GM23338 (cell line): ENCODE measurements at regions not wholly inside any gene's neighbourhood (a gene's known extent, or its start where the extent isn't known, plus 50 kb on each side); places are given as distances from the start of the nearest gene placed in this dataset.
"Not testable (repeated sequence)": the region's sequence is repeated elsewhere in the genome, so short reads cannot be mapped to it uniquely, and the experiment has no call there.

ENCODE experiments used
- ATAC-seq: fragments of 200-7000 bp; cut with Tn5 transposase; 3 replicates; pipeline ENCODE4 v1.9.1; 2020
- DNase-seq: peaks from one replicate; pipeline ENCODE4 v3.0.0-alpha.2; 2015; ENCODE audit warnings: low spot score
- H2AFZ ChIP-seq: fragments of 200-600 bp; sonication (generic); 2 replicates; pipeline ENCODE4 v1.8.0; 2016; ENCODE audit warnings: antibody characterized with exemption, mild to moderate bottlenecking, moderate library complexity
- H3F3A ChIP-seq: fragments of 200-600 bp; sonication (generic); replicated peaks from 2 replicates; pipeline ENCODE4 v1.8.0; 2017; ENCODE audit warnings: antibody characterized with exemption, mixed run types, low read depth
- H3K27ac ChIP-seq: fragments of 200-600 bp; sonication (generic); 2 replicates; pipeline ENCODE4 v1.6.1; 2016; ENCODE audit warnings: low read depth
- H3K27me3 ChIP-seq: fragments of 200-600 bp; sonication (generic); 2 replicates; pipeline ENCODE4 v1.8.0; 2016; ENCODE audit warnings: mild to moderate bottlenecking, mixed run types, moderate library complexity; ENCODE audit not compliant: insufficient read depth
- H3K36me3 ChIP-seq: fragments of 200-600 bp; sonication (generic); 2 replicates; pipeline ENCODE4 v1.8.0; 2016; ENCODE audit warnings: mild to moderate bottlenecking; ENCODE audit not compliant: insufficient read depth
- H3K4me1 ChIP-seq: fragments of 200-600 bp; sonication (generic); 2 replicates; pipeline ENCODE4 v1.8.0; 2016; ENCODE audit warnings: mild to moderate bottlenecking, moderate library complexity; ENCODE audit not compliant: insufficient read depth
- H3K4me2 ChIP-seq: fragments of 200-600 bp; sonication (generic); 2 replicates; pipeline ENCODE4 v1.7.1; 2017; ENCODE audit warnings: mixed run types
- H3K4me3 ChIP-seq: fragments of 200-600 bp; sonication (generic); 2 replicates; pipeline ENCODE4 v1.6.1; 2016; ENCODE audit warnings: mixed run types
- H3K79me2 ChIP-seq: fragments of 200-600 bp; sonication (generic); replicated peaks from 2 replicates; pipeline ENCODE4 v1.8.0; 2017; ENCODE audit warnings: mild to moderate bottlenecking; ENCODE audit not compliant: insufficient read depth
- H3K9me2 ChIP-seq: fragments of 200-600 bp; sonication (generic); 2 replicates; pipeline ENCODE4 v1.8.0; 2017; ENCODE audit not compliant: insufficient read depth
- H4K20me1 ChIP-seq: fragments of 200-600 bp; sonication (generic); replicated peaks from 2 replicates; pipeline ENCODE4 v1.8.0; 2017; ENCODE audit warnings: mild to moderate bottlenecking; ENCODE audit not compliant: insufficient read depth
- H3K27ac Mint-ChIP-seq: 2 replicates; pipeline ENCODE4 v1.8.0; 2020; ENCODE audit warnings: inconsistent platforms, mild to moderate bottlenecking, moderate library complexity, mixed read lengths
- H3K27me3 Mint-ChIP-seq: 3 replicates; pipeline ENCODE4 v1.8.0; 2022; ENCODE audit warnings: low read depth, mild to moderate bottlenecking, moderate library complexity, mixed read lengths, inconsistent platforms; ENCODE audit not compliant: insufficient read depth, poor library complexity
- H3K36me3 Mint-ChIP-seq: 3 replicates; pipeline ENCODE4 v1.8.0; 2021; ENCODE audit warnings: low read depth, mild to moderate bottlenecking, inconsistent platforms, moderate library complexity, mixed read lengths
- H3K4me1 Mint-ChIP-seq: 3 replicates; pipeline ENCODE4 v1.8.0; 2020; ENCODE audit warnings: mild to moderate bottlenecking, inconsistent platforms, mixed read lengths
- H3K4me3 Mint-ChIP-seq: 3 replicates; pipeline ENCODE4 v1.8.0; 2021; ENCODE audit warnings: moderate library complexity, mild to moderate bottlenecking, inconsistent platforms, mixed read lengths
- H3K9me3 Mint-ChIP-seq: 3 replicates; pipeline ENCODE4 v1.8.0; 2020; ENCODE audit warnings: moderate library complexity, mild to moderate bottlenecking, inconsistent platforms, mixed read lengths
- CREB1 ChIP-seq: fragments of 250-450 bp; sonication (Bioruptor Pico); IDR thresholded peaks from 2 replicates; pipeline ENCODE4 v1.5.0; 2020; ENCODE audit warnings: low read depth, mild to moderate bottlenecking, moderate library complexity
- CTCF ChIP-seq, 2 experiments: fragments of 200-600 bp in 1 of 2; sonication (generic) in 1 of 2; conservative IDR thresholded peaks; 2 replicates each; pipeline versions ENCODE4 v1.5.1 to v1.6.1; 2016 to 2017; ENCODE audit warnings: antibody characterized with exemption in 2 of 2, low read depth in 2 of 2, mild to moderate bottlenecking in 2 of 2, moderate library complexity in 1 of 2
- EZH2 ChIP-seq: fragments of 200-600 bp; sonication (generic); IDR thresholded peaks from one replicate; pipeline ENCODE4 v1.8.0; 2017; ENCODE audit warnings: antibody characterized with exemption, mild to moderate bottlenecking, low read depth; ENCODE audit not compliant: unreplicated experiment
- EZH2phosphoT487 ChIP-seq: fragments of 200-600 bp; sonication (generic); IDR thresholded peaks from one replicate; pipeline ENCODE4 v1.8.1; 2018; ENCODE audit warnings: antibody characterized with exemption; ENCODE audit not compliant: unreplicated experiment
- JUNB ChIP-seq: IDR thresholded peaks from one replicate; pipeline ENCODE4 v1.6.1; 2016; ENCODE audit warnings: antibody characterized with exemption; ENCODE audit not compliant: unreplicated experiment
- NANOG ChIP-seq: IDR thresholded peaks from 2 replicates; pipeline ENCODE4 v1.6.1; 2016; ENCODE audit warnings: antibody characterized with exemption, borderline replicate concordance
- POLR2AphosphoS5 ChIP-seq: IDR thresholded peaks from 2 replicates; pipeline ENCODE4 v1.6.1; 2016; ENCODE audit warnings: antibody characterized with exemption, low read depth
- STAT1 ChIP-seq: IDR thresholded peaks from one replicate; pipeline ENCODE4 v1.6.1; 2016; ENCODE audit warnings: antibody characterized with exemption; ENCODE audit not compliant: unreplicated experiment
- ZNF114 ChIP-seq: fragments of 250-450 bp; sonication (Bioruptor Pico); IDR thresholded peaks from 2 replicates; pipeline ENCODE4 v1.5.0; 2020; ENCODE audit warnings: mild to moderate bottlenecking, moderate library complexity
- ZNF331 ChIP-seq: fragments of 250-450 bp; sonication (Bioruptor Pico); IDR thresholded peaks from 2 replicates; pipeline ENCODE4 v1.5.0; 2020; ENCODE audit warnings: low read depth, mild to moderate bottlenecking, moderate library complexity
- TF ChIP-seq, protein P1 (sequence below): IDR thresholded peaks from one replicate; pipeline ENCODE4 v1.6.1; 2018; ENCODE audit warnings: antibody characterized with exemption; ENCODE audit not compliant: unreplicated experiment
- TF ChIP-seq, protein P2 (sequence below): fragments of 250-450 bp; sonication (Bioruptor Pico); IDR thresholded peaks from 2 replicates; pipeline ENCODE4 v1.5.0; 2020; ENCODE audit warnings: mild to moderate bottlenecking, moderate library complexity

GRCh38 chr11:28787897-28788296 lies 679.7 kb downstream of the METTL15 start:
- not testable (repeated sequence) for H3K4me3 Mint-ChIP-seq, H3K27ac ChIP-seq, H3K27me3 Mint-ChIP-seq, H4K20me1 ChIP-seq, H3K27me3 ChIP-seq, H2AFZ ChIP-seq, H3K79me2 ChIP-seq, H3K4me1 ChIP-seq, H3K4me2 ChIP-seq, ATAC-seq, H3F3A ChIP-seq, H3K4me3 ChIP-seq, H3K4me1 Mint-ChIP-seq, H3K27ac Mint-ChIP-seq, DNase-seq
- Mint-ChIP-seq H3K36me3 (peaks cover 52% of the 10 kb centered on the region), H3K9me3 (peaks cover 44% of the 10 kb centered on the region)
- H3K36me3 ChIP-seq, result peaks cover 10% of the 10 kb centered on the region; the same call in 1 of the 2 replicates
- peaks cover 25% of the 10 kb centered on the region for H3K9me2 ChIP-seq

DNA sequence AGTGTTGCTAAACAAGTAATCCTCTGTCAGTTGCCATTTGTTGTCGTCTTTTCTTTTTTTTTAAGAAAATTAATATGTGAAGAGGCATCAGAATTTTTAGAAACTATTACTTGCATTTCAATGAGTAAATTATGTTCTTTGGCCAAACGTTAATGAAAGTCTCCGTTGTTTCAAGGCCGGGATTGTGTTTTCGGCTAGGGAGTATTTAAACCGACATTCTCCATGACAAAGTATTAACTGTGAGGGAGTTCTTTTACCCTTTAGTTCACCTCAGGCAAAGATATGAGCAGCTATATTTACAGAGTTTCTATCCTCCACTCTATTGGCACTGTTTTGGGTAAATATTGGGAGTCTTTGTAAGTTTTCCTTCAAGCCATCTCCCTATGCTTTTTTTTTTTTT lies 668.9 kb downstream of the METTL15 start:
- Mint-ChIP-seq H3K4me1 (peaks cover 18% of the 10 kb centered on the region), H3K4me3 (no peak overlapping the region), H3K36me3 (peaks cover 60% of the 10 kb centered on the region), H3K27me3 (peaks cover 5% of the 10 kb centered on the region), H3K27ac (no peak overlapping the region), H3K9me3 (peaks cover 49% of the 10 kb centered on the region)
- Histone ChIP-seq H3K36me3 (no peaks in the 10 kb centered on the region; the same call in 1 of the 2 replicates), H3K9me2 (no peaks in the 10 kb centered on the region), H3K4me1 (peaks cover 13% of the 10 kb centered on the region), H2AFZ (no peak overlapping the region), H3K4me3 (no peak overlapping the region), H3F3A (no peaks in the 10 kb centered on the region), H4K20me1 (no peaks in the 10 kb centered on the region), H3K79me2 (no peaks in the 10 kb centered on the region), H3K4me2 (0 out of 2 replicates have a peak overlapping the region, but pooled peaks have one; percentile 40), H3K27me3 (no peaks in the 10 kb centered on the region), H3K27ac (no peak overlapping the region)
- peak; percentile 10 for DNase-seq
- no peak for ATAC-seq
- TF ChIP-seq CREB1 (CRISPR knock-in tag) (no peak), EZH2 (no peak), EZH2phosphoT487 (no peak), ZNF114 (CRISPR knock-in tag) (no peak), CTCF (conservative IDR thresholded peaks at IDR 0.05; ENCODE audit: low read depth in 2 of 2) (no peak), NANOG (no peak), ZNF331 (no peak), POLR2AphosphoS5 (no peak), STAT1 (no peak), JUNB (no peak)
- TF ChIP-seq, protein P1, sequence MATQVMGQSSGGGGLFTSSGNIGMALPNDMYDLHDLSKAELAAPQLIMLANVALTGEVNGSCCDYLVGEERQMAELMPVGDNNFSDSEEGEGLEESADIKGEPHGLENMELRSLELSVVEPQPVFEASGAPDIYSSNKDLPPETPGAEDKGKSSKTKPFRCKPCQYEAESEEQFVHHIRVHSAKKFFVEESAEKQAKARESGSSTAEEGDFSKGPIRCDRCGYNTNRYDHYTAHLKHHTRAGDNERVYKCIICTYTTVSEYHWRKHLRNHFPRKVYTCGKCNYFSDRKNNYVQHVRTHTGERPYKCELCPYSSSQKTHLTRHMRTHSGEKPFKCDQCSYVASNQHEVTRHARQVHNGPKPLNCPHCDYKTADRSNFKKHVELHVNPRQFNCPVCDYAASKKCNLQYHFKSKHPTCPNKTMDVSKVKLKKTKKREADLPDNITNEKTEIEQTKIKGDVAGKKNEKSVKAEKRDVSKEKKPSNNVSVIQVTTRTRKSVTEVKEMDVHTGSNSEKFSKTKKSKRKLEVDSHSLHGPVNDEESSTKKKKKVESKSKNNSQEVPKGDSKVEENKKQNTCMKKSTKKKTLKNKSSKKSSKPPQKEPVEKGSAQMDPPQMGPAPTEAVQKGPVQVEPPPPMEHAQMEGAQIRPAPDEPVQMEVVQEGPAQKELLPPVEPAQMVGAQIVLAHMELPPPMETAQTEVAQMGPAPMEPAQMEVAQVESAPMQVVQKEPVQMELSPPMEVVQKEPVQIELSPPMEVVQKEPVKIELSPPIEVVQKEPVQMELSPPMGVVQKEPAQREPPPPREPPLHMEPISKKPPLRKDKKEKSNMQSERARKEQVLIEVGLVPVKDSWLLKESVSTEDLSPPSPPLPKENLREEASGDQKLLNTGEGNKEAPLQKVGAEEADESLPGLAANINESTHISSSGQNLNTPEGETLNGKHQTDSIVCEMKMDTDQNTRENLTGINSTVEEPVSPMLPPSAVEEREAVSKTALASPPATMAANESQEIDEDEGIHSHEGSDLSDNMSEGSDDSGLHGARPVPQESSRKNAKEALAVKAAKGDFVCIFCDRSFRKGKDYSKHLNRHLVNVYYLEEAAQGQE, result no peak
- TF ChIP-seq, protein P2, sequence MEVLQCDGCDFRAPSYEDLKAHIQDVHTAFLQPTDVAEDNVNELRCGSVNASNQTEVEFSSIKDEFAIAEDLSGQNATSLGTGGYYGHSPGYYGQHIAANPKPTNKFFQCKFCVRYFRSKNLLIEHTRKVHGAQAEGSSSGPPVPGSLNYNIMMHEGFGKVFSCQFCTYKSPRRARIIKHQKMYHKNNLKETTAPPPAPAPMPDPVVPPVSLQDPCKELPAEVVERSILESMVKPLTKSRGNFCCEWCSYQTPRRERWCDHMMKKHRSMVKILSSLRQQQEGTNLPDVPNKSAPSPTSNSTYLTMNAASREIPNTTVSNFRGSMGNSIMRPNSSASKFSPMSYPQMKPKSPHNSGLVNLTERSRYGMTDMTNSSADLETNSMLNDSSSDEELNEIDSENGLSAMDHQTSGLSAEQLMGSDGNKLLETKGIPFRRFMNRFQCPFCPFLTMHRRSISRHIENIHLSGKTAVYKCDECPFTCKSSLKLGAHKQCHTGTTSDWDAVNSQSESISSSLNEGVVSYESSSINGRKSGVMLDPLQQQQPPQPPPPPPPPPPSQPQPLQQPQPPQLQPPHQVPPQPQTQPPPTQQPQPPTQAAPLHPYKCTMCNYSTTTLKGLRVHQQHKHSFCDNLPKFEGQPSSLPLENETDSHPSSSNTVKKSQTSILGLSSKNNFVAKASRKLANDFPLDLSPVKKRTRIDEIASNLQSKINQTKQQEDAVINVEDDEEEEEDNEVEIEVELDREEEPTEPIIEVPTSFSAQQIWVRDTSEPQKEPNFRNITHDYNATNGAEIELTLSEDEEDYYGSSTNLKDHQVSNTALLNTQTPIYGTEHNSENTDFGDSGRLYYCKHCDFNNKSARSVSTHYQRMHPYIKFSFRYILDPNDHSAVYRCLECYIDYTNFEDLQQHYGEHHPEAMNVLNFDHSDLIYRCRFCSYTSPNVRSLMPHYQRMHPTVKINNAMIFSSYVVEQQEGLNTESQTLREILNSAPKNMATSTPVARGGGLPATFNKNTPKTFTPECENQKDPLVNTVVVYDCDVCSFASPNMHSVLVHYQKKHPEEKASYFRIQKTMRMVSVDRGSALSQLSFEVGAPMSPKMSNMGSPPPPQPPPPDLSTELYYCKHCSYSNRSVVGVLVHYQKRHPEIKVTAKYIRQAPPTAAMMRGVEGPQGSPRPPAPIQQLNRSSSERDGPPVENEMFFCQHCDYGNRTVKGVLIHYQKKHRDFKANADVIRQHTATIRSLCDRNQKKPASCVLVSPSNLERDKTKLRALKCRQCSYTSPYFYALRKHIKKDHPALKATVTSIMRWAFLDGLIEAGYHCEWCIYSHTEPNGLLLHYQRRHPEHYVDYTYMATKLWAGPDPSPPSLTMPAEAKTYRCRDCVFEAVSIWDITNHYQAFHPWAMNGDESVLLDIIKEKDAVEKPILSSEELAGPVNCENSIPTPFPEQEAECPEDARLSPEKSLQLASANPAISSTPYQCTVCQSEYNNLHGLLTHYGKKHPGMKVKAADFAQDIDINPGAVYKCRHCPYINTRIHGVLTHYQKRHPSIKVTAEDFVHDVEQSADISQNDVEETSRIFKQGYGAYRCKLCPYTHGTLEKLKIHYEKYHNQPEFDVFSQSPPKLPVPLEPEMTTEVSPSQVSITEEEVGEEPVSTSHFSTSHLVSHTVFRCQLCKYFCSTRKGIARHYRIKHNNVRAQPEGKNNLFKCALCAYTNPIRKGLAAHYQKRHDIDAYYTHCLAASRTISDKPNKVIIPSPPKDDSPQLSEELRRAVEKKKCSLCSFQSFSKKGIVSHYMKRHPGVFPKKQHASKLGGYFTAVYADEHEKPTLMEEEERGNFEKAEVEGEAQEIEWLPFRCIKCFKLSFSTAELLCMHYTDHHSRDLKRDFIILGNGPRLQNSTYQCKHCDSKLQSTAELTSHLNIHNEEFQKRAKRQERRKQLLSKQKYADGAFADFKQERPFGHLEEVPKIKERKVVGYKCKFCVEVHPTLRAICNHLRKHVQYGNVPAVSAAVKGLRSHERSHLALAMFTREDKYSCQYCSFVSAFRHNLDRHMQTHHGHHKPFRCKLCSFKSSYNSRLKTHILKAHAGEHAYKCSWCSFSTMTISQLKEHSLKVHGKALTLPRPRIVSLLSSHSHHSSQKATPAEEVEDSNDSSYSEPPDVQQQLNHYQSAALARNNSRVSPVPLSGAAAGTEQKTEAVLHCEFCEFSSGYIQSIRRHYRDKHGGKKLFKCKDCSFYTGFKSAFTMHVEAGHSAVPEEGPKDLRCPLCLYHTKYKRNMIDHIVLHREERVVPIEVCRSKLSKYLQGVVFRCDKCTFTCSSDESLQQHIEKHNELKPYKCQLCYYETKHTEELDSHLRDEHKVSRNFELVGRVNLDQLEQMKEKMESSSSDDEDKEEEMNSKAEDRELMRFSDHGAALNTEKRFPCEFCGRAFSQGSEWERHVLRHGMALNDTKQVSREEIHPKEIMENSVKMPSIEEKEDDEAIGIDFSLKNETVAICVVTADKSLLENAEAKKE, result no peak
